ENCODE measurements at regions not wholly inside any gene's neighbourhood (a gene's known extent, or its start where the extent isn't known, plus 50 kb on each side); places are given as distances from the start of the nearest gene placed in this dataset.
"Not testable (repeated sequence)": the region's sequence is repeated elsewhere in the genome, so short reads cannot be mapped to it uniquely, and the experiment has no call there.

- H3K9me3 ChIP-seq: no peaks in the 10 kb centered on the region
- no peak for DNase-seq (ENCODE audit: low spot score)
- H3K27ac ChIP-seq: no peak overlapping the region
- no peak for ATAC-seq (ENCODE audit: insufficient number of reproducible peaks, low FRiP score, low read depth)
- TF ChIP-seq, protein P1, sequence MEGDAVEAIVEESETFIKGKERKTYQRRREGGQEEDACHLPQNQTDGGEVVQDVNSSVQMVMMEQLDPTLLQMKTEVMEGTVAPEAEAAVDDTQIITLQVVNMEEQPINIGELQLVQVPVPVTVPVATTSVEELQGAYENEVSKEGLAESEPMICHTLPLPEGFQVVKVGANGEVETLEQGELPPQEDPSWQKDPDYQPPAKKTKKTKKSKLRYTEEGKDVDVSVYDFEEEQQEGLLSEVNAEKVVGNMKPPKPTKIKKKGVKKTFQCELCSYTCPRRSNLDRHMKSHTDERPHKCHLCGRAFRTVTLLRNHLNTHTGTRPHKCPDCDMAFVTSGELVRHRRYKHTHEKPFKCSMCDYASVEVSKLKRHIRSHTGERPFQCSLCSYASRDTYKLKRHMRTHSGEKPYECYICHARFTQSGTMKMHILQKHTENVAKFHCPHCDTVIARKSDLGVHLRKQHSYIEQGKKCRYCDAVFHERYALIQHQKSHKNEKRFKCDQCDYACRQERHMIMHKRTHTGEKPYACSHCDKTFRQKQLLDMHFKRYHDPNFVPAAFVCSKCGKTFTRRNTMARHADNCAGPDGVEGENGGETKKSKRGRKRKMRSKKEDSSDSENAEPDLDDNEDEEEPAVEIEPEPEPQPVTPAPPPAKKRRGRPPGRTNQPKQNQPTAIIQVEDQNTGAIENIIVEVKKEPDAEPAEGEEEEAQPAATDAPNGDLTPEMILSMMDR (IDR thresholded peaks at IDR 0.05): no peak
- no peak overlapping the region for H3K4me3 ChIP-seq
- no peaks in the 10 kb centered on the region for H3K27me3 ChIP-seq (replicated peaks; ENCODE audit: insufficient read depth)
- H3K36me3 ChIP-seq: no peaks in the 10 kb centered on the region
- H3K4me1 ChIP-seq (ENCODE audit: control insufficient read depth in 1 of 2, low read depth in 2 of 2): peaks cover 7 to 11% of the 10 kb centered on the region in 2 donors
Measured at GRCh38 chr14:55850825-55851241, 267.4 kb upstream of the PELI2 start.

DNA sequence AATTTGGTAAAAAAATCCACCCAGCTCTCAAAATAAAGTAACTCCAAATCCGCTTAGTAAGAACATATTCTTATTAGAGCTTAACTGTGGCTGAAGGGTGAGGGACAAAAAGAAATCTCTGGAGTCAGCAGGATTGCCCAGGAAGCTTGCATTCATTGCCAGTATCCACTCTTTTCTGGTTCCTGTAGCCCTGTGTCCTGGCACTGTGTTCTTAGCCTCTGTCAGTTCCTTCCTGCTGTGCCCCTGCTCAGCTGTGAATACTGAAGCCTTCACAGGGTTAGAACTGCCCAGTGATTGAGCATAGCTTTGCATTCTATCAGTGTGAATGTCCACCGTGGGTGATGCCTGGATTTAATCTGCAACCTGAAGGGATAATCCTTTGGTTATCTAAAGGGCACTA lies 266.9 kb upstream of the PELI2 start:
- Histone ChIP-seq H3K27ac (no peak overlapping the region), H3K27me3 (replicated peaks; ENCODE audit: insufficient read depth) (no peaks in the 10 kb centered on the region), H3K9me3 (no peaks in the 10 kb centered on the region), H3K36me3 (no peaks in the 10 kb centered on the region), H3K4me3 (no peak overlapping the region), H3K4me1 (ENCODE audit: control insufficient read depth in 1 of 2, low read depth in 2 of 2) (peaks cover 7 to 11% of the 10 kb centered on the region in 2 donors)
- TF ChIP-seq, protein P1 (IDR thresholded peaks at IDR 0.05): no peak
- DNase-seq (ENCODE audit: low spot score): no peak
- ATAC-seq (ENCODE audit: insufficient number of reproducible peaks, low FRiP score, low read depth): no peak

- Histone ChIP-seq H3K4me3 (no peak overlapping the region), H3K36me3 (no peaks in the 10 kb centered on the region), H3K4me1 (ENCODE audit: control insufficient read depth in 1 of 2, low read depth in 2 of 2) (peaks cover 7 to 10% of the 10 kb centered on the region in 2 donors), H3K27ac (no peak overlapping the region), H3K27me3 (replicated peaks; ENCODE audit: insufficient read depth) (no peaks in the 10 kb centered on the region), H3K9me3 (no peaks in the 10 kb centered on the region)
- TF ChIP-seq, protein P1 (IDR thresholded peaks at IDR 0.05): no peak
- ATAC-seq (ENCODE audit: insufficient number of reproducible peaks, low FRiP score, low read depth) (no peak), DNase-seq (ENCODE audit: low spot score) (no peak)
Measured at GRCh38 chr14:55851961-55852360, 266.2 kb upstream of the PELI2 start.

GRCh38 chr14:55855751-55856150 lies 262.5 kb upstream of the PELI2 start:
- no peak overlapping the region for H3K27ac ChIP-seq
- no peaks in the 10 kb centered on the region for H3K36me3 ChIP-seq
- no peak overlapping the region for H3K4me3 ChIP-seq
- H3K9me3 ChIP-seq: peaks cover 6% of the 10 kb centered on the region
- no peak for DNase-seq (ENCODE audit: low spot score)
- TF ChIP-seq, protein P1 (IDR thresholded peaks at IDR 0.05): no peak
- no peak for ATAC-seq (ENCODE audit: insufficient number of reproducible peaks, low FRiP score, low read depth)
- no peaks in the 10 kb centered on the region for H3K4me1 ChIP-seq (ENCODE audit: control insufficient read depth in 1 of 2, low read depth in 2 of 2)
- H3K27me3 ChIP-seq (replicated peaks; ENCODE audit: insufficient read depth): no peaks in the 10 kb centered on the region

GRCh38 chr14:55858604-55859003 lies 259.6 kb upstream of the PELI2 start:
- no peaks in the 10 kb centered on the region for H3K36me3 ChIP-seq
- H3K9me3 ChIP-seq: peaks cover 6% of the 10 kb centered on the region
- no peak overlapping the region for H3K4me3 ChIP-seq
- H3K27me3 ChIP-seq (replicated peaks; ENCODE audit: insufficient read depth): no peaks in the 10 kb centered on the region
- no peaks in the 10 kb centered on the region for H3K4me1 ChIP-seq (ENCODE audit: control insufficient read depth in 1 of 2, low read depth in 2 of 2)
- no peak for ATAC-seq (ENCODE audit: insufficient number of reproducible peaks, low FRiP score, low read depth)
- DNase-seq (ENCODE audit: low spot score): no peak
- no peak overlapping the region for H3K27ac ChIP-seq
- TF ChIP-seq, protein P1 (IDR thresholded peaks at IDR 0.05): no peak

DNA sequence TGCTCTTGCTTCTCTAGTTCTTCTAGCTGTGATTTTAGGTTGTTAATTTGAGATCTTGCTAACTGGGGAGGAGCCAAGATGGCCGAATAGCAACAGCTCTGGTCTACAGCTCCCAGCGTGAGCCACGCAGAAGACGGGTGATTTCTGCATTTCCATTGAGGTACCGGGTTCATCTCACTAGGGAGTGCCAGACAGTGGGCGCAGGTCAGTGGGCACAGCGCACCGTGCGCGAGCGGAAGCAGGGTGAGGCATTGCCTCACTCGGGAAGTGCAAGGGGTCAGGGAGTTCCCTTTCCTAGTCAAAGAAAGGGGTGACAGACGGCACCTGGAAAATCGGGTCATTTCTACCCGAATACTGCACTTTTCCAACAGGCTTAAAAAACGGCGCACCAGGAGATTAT lies 256.6 kb upstream of the PELI2 start:
- H3K27me3 ChIP-seq (replicated peaks; ENCODE audit: insufficient read depth); H3K4me3 ChIP-seq; H3K36me3 ChIP-seq; H3K4me1 ChIP-seq (ENCODE audit: control insufficient read depth in 1 of 2, low read depth in 2 of 2); DNase-seq (ENCODE audit: low spot score); H3K27ac ChIP-seq; H3K9me3 ChIP-seq; ATAC-seq (ENCODE audit: insufficient number of reproducible peaks, low FRiP score, low read depth): not testable (repeated sequence)
